MM.1S (cell line): ENCODE measurements at regions not wholly inside any gene's neighbourhood (a gene's known extent, or its start where the extent isn't known, plus 50 kb on each side); places are given as distances from the start of the nearest gene placed in this dataset.

Experiments used
- EZH2 ChIP-seq: fragments of 300-600 bp; sonication (generic); optimal IDR thresholded peaks from 2 replicates; pipeline ENCODE3; 2017; ENCODE audit warnings: low read depth, mild to moderate bottlenecking, antibody characterized with exemption, low read length, mixed read lengths
- EZH2phosphoT487 ChIP-seq: fragments of 300-600 bp; sonication (generic); IDR thresholded peaks from 2 replicates; pipeline ENCODE4 v1.6.1; 2018; ENCODE audit warnings: antibody characterized with exemption, low read length
- TF ChIP-seq, protein P1 (sequence below): fragments of 300-600 bp; sonication (generic); IDR thresholded peaks from 2 replicates; pipeline ENCODE4 v1.5.1; 2016; ENCODE audit warnings: antibody characterized with exemption, low read length, mixed read lengths

DNA sequence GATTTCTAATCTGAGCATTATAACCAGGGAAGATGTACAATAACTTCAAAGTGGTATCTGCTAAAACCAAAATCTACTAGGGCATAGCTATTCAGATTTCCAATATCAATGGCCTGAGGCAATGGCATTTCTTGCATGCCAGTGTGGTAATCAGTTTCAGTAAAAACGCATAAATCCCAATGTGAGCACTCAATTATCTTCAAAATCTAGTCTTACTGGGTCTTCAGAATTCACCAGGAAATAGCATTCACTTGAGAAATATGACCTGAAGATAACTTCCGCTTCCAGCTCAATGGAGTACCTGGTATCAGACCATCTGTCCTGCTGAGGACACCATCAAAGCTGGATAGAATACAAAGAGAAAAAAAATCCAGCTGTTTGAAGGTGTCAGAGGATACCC, 72.4 kb downstream of the TRIL start:
- TF ChIP-seq, protein P1, sequence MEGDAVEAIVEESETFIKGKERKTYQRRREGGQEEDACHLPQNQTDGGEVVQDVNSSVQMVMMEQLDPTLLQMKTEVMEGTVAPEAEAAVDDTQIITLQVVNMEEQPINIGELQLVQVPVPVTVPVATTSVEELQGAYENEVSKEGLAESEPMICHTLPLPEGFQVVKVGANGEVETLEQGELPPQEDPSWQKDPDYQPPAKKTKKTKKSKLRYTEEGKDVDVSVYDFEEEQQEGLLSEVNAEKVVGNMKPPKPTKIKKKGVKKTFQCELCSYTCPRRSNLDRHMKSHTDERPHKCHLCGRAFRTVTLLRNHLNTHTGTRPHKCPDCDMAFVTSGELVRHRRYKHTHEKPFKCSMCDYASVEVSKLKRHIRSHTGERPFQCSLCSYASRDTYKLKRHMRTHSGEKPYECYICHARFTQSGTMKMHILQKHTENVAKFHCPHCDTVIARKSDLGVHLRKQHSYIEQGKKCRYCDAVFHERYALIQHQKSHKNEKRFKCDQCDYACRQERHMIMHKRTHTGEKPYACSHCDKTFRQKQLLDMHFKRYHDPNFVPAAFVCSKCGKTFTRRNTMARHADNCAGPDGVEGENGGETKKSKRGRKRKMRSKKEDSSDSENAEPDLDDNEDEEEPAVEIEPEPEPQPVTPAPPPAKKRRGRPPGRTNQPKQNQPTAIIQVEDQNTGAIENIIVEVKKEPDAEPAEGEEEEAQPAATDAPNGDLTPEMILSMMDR: no peak
- TF ChIP-seq EZH2 (no peak), EZH2phosphoT487 (no peak)
